Endothelial cell of umbilical vein (primary cell): ENCODE measurements at regions not wholly inside any gene's neighbourhood (a gene's known extent, or its start where the extent isn't known, plus 50 kb on each side); places are given as distances from the start of the nearest gene placed in this dataset.
"Not testable (repeated sequence)": the region's sequence is repeated elsewhere in the genome, so short reads cannot be mapped to it uniquely, and the experiment has no call there.

Experiments used
- EZH2 ChIP-seq: IDR thresholded peaks from 2 replicates; pipeline ENCODE4 v1.6.1; 2012; ENCODE audit warnings: borderline replicate concordance, low read depth, mild to moderate bottlenecking, moderate library complexity, low read length, inconsistent platforms; ENCODE audit not compliant: severe bottlenecking
- POLR2AphosphoS5 ChIP-seq: IDR thresholded peaks from 2 replicates; pipeline ENCODE4 v1.6.1; 2012; ENCODE audit warnings: low read depth, mild to moderate bottlenecking, control low read depth, low read length, moderate library complexity; ENCODE audit not compliant: insufficient read depth
- TF ChIP-seq, protein P1 (sequence below): IDR thresholded peaks from 2 replicates; pipeline ENCODE4 v1.6.1; 2011; ENCODE audit not compliant: insufficient read depth, insufficient read length
- TF ChIP-seq, protein P2 (sequence below), 2 donors: IDR thresholded peaks; 1 replicate in 1 of 2; 2 replicates in 1 of 2; pipeline ENCODE4 v1.5.1; 2011; ENCODE audit warnings: low read length in 2 of 2, mild to moderate bottlenecking in 2 of 2, moderate library complexity in 2 of 2, control low read depth in 1 of 2, inconsistent platforms in 1 of 2, low read depth in 1 of 2; ENCODE audit not compliant: insufficient read depth in 1 of 2; ENCODE audit errors: extremely low read depth in 1 of 2

DNA sequence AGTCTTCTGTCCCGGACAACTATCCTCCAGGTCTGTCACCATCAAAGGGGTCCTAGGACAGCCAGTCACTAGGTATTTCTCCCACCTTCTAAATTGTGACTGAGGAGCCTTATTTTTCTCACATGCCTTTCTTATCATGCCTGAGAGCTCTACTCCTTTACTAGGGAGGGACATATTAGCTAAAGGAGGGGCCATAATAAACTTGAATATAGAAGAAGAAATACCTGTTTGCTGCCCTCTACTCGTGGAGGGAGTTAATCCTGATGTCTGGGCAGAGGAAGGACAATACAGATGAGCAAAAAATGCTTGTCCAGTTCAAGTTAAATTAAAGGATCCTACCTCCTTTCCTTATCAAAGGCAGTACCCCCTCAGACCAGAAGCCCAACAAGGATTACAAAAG is 145.8 kb upstream of the ATF7IP start:
- TF ChIP-seq, protein P1, sequence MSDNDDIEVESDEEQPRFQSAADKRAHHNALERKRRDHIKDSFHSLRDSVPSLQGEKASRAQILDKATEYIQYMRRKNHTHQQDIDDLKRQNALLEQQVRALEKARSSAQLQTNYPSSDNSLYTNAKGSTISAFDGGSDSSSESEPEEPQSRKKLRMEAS, result not testable (repeated sequence)
- not testable (repeated sequence) for TF ChIP-seq EZH2, POLR2AphosphoS5
- TF ChIP-seq, protein P2, sequence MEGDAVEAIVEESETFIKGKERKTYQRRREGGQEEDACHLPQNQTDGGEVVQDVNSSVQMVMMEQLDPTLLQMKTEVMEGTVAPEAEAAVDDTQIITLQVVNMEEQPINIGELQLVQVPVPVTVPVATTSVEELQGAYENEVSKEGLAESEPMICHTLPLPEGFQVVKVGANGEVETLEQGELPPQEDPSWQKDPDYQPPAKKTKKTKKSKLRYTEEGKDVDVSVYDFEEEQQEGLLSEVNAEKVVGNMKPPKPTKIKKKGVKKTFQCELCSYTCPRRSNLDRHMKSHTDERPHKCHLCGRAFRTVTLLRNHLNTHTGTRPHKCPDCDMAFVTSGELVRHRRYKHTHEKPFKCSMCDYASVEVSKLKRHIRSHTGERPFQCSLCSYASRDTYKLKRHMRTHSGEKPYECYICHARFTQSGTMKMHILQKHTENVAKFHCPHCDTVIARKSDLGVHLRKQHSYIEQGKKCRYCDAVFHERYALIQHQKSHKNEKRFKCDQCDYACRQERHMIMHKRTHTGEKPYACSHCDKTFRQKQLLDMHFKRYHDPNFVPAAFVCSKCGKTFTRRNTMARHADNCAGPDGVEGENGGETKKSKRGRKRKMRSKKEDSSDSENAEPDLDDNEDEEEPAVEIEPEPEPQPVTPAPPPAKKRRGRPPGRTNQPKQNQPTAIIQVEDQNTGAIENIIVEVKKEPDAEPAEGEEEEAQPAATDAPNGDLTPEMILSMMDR (IDR thresholded peaks at IDR 0.05; ENCODE audit: extremely low read depth in 1 of 2, insufficient read depth in 1 of 2, low read depth in 1 of 2, low read length in 2 of 2), result not testable (repeated sequence)
